ENCODE measurements at regions not wholly inside any gene's neighbourhood (a gene's known extent, or its start where the extent isn't known, plus 50 kb on each side); places are given as distances from the start of the nearest gene placed in this dataset.

- H3K36me3 ChIP-seq (ENCODE audit: control insufficient read depth, insufficient read depth, low read length) = no peaks in the 10 kb centered on the region
- H3K27me3 ChIP-seq (ENCODE audit: control insufficient read depth, insufficient read depth, low read length) = no peaks in the 10 kb centered on the region
- no peak for DNase-seq (ENCODE audit: low read depth)
- no peak overlapping the region for H3K4me3 ChIP-seq (ENCODE audit: low read depth, low read length)
- no peak for TF ChIP-seq CTCF (IDR thresholded peaks at IDR 0.05; ENCODE audit: insufficient read depth, low read length, poor library complexity, severe bottlenecking)
Measured at GRCh38 chr20:48002517-48002970, 217.3 kb upstream of the SULF2 start.

DNA sequence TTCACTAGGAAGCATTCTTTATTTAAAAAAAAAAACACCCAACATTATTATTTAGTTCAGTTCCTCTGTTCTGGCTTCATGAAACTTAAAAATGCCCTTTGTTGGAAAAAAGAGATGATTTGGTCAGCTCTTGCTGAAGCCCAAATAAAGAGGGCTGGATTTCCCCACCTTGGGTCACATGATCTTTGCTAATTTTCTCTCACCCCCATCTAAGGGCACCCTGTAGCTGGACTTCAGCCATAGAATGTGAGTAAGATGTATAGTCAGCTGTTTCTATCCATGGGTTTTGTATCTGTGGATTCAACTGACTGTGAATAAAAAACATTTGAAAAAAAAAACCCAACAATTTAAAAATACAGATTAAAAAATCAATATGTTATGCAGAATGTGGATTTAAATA lies 213.9 kb upstream of the SULF2 start:
- H3K27me3 ChIP-seq (ENCODE audit: control insufficient read depth, insufficient read depth, low read length) = no peaks in the 10 kb centered on the region
- no peak for TF ChIP-seq CTCF (IDR thresholded peaks at IDR 0.05; ENCODE audit: insufficient read depth, low read length, poor library complexity, severe bottlenecking)
- H3K36me3 ChIP-seq (ENCODE audit: control insufficient read depth, insufficient read depth, low read length) = no peaks in the 10 kb centered on the region
- no peak for DNase-seq (ENCODE audit: low read depth)
- no peak overlapping the region for H3K4me3 ChIP-seq (ENCODE audit: low read depth, low read length)

GRCh38 chr20:47998736-47999135 lies 213.5 kb upstream of the SULF2 start:
- Histone ChIP-seq H3K4me3 (ENCODE audit: low read depth, low read length) (no peak overlapping the region), H3K36me3 (ENCODE audit: control insufficient read depth, insufficient read depth, low read length) (no peaks in the 10 kb centered on the region), H3K27me3 (ENCODE audit: control insufficient read depth, insufficient read depth, low read length) (no peaks in the 10 kb centered on the region)
- no peak for DNase-seq (ENCODE audit: low read depth)
- no peak for TF ChIP-seq CTCF (IDR thresholded peaks at IDR 0.05; ENCODE audit: insufficient read depth, low read length, poor library complexity, severe bottlenecking)

GRCh38 chr20:47995661-47996060 lies 210.4 kb upstream of the SULF2 start:
- no peak for TF ChIP-seq CTCF (IDR thresholded peaks at IDR 0.05; ENCODE audit: insufficient read depth, low read length, poor library complexity, severe bottlenecking)
- H3K36me3 ChIP-seq (ENCODE audit: control insufficient read depth, insufficient read depth, low read length) = no peaks in the 10 kb centered on the region
- H3K4me3 ChIP-seq (ENCODE audit: low read depth, low read length) = no peak overlapping the region
- no peaks in the 10 kb centered on the region for H3K27me3 ChIP-seq (ENCODE audit: control insufficient read depth, insufficient read depth, low read length)
- DNase-seq (ENCODE audit: low read depth) = no peak

DNA sequence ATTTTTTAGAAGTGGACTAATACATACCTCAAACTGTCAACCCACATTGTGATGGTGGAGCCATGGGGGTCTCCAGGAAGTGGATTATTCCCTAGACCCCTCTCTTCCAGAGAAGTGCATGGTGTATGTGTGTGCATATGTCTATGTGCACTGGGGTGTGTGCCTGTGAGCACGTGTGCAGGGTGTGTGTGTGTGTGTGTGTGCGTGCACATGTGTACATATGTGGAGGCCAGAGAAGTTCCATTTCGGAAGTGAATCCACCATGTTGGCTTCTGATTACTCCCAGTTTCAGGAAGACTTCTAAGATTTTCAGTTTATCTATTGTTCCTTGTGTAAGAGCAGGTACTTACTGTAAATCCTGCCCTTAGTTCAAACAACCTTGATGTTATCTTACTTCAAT lies 208.5 kb upstream of the SULF2 start:
- H3K27me3 ChIP-seq (ENCODE audit: control insufficient read depth, insufficient read depth, low read length) = no peaks in the 10 kb centered on the region
- no peak for TF ChIP-seq CTCF (IDR thresholded peaks at IDR 0.05; ENCODE audit: insufficient read depth, low read length, poor library complexity, severe bottlenecking)

DNA sequence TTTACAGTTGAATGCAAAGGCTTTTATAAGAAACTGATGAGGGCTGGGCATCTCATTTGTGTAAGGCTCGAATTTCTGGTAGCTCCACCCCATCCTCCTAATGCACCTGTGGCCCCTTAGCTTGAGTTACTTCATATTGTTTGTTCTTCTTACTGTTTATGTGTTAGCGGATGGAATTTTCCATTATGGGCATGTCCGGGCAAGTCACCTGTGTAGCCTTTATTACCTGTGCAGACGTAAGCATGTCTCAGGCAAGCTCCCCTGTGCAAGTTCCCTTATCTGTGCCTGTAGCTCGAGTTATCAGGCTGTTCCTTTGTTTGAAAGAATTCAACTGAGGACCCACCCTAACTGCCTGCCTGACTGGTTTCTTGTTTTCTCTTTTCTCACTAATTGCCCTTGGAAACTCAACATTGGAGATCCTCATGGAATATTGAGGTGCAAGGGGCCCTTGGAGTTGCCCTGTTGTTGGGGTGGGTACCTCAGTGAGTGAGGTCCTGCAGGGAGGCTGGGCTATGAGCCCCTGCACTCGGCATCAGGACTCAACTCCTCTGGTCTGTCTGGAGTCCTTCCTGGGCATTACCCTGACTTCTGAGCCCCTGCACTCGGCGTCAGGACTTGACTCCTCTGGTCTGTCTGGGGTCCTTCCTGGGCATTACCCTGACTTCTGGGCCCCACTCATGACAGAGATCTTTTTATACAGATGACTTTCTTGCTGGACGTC lies 207.9 kb upstream of the SULF2 start:
- DNase-seq (ENCODE audit: low read depth) = no peak
- Histone ChIP-seq H3K4me3 (ENCODE audit: low read depth, low read length) (no peak overlapping the region), H3K36me3 (ENCODE audit: control insufficient read depth, insufficient read depth, low read length) (no peaks in the 10 kb centered on the region), H3K27me3 (ENCODE audit: control insufficient read depth, insufficient read depth, low read length) (no peaks in the 10 kb centered on the region)
- TF ChIP-seq CTCF (IDR thresholded peaks at IDR 0.05; ENCODE audit: insufficient read depth, low read length, poor library complexity, severe bottlenecking) = no peak

More for the DNA sequence above, 208.5 kb upstream of the SULF2 start:
- Histone ChIP-seq H3K36me3 (ENCODE audit: control insufficient read depth, insufficient read depth, low read length) (no peaks in the 10 kb centered on the region), H3K4me3 (ENCODE audit: low read depth, low read length) (no peak overlapping the region)
- no peak for DNase-seq (ENCODE audit: low read depth)
